COLO829 (cell line): ENCODE measurements at regions not wholly inside any gene's neighbourhood (a gene's known extent, or its start where the extent isn't known, plus 50 kb on each side); places are given as distances from the start of the nearest gene placed in this dataset.
A peak's percentile ranks its signal among the peaks of the same experiment; 100 is the strongest.

Source experiments
- DNase-seq: peaks from one replicate; pipeline ENCODE4 v3.0.0; 2012; ENCODE audit warnings: low spot score

GRCh38 chrX:57848857-57849256, 61.4 kb downstream of the ZXDA start:
- no peak for DNase-seq

DNA sequence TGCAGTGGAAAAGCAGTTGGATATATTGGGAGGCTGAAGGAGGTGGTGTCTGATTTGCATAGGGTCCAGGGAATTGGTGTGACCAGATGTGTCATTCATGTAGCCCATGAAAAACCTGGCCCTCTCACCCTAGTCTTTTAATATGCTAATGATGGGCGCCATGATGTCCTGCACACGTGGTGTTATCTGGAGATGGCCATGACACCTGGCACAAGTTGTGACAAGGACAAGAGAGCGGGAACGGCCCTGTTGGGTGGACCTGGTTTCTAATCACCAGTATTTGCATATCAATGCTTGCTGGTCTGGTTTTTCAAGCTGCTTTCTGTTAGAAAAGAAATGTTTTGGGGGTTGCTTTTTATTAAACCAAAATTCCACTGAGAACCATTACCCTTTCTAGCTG, 87.4 kb downstream of the ZXDA start:
- no peak for DNase-seq

DNA sequence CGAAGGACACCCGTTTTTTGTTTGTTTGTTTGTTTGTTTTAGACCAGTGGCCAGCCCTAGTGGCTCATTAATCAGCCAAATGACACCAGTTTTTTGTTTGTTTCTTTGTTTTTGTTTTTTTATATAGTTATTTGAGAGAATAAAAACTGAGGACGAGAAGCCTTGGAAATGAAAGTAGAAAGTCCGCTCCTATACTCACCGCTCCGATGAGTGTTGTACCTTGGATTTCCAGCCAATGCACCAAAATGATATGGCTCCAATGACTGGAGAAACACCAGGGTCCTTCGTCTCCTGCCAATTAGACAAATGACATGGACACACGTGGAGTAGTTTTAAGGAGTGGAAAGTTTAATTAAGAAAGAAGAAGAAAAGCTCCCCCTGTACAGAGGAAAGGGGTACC, 87.9 kb downstream of the ZXDA start:
- no peak for DNase-seq

DNA sequence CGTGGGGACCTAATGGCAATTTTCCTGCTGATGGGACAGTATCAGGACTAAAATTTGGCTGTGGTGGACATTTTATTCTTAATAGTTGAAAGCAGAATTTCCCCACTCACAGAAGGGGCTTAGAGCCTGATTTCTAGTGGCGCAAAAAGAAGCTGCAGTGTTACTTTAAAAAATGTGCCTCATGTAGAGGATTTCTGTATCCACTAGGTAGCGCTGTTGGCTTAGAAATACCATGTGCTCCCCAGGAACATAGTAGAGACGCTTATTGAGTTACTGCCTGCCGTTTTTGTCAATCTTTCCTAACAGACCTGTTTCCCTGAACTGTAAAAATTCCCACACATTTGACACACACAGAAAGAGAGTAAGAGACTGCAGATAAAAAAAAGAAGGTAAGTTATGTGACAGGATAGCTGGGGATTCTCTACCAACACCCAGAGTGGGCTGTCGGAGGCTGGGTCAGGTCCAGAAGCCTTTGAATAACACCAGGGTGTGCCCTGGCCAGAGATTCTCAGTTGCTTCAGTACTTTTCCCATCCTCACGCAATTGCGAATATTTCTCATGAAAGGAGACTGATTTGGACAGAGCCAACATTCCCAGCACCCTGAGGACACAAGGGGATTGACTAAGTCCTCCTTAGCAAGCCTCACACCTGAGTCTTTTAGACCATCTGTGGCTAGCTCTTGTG, 88.4 kb downstream of the ZXDA start:
- peak; percentile 67 for DNase-seq

- no peak for DNase-seq
These were observed 93.0 kb downstream of the ZXDA start for GRCh38 chrX:57817302-57817701.

- no peak for DNase-seq
These were observed 92.6 kb upstream of the NLRP2B start for GRCh38 chrX:57772637-57773036.

- no peak for DNase-seq
These were observed 91.6 kb upstream of the NLRP2B start for GRCh38 chrX:57771689-57772088.

- no peak for DNase-seq
These were observed 72.8 kb upstream of the NLRP2B start for GRCh38 chrX:57752866-57753265.

GRCh38 chrX:57741107-57741506, 61.0 kb upstream of the NLRP2B start:
- no peak for DNase-seq

DNA sequence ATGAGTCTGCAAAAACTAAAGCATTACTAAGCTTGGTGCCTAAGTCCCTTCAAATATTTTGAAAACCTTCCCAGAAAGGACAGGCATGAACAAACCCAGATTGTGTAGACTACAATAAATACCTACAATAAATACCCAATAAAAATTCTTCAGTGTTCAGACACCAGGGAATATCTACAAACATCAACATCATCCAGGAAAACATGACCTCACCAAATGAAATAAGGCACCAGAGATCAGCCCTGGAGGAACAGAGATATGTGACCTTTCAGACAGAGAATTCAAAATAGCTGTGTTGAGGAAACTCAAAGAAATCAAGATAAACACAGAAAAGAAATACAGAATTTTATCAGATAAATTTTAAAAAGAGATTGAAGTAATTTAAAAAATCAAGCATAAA, 57.8 kb upstream of the NLRP2B start:
- no peak for DNase-seq
